DMS79 (cell line): ENCODE measurements at regions not wholly inside any gene's neighbourhood (a gene's known extent, or its start where the extent isn't known, plus 50 kb on each side); places are given as distances from the start of the nearest gene placed in this dataset.

Experiments used
- DNase-seq: peaks from one replicate; lab custom pipeline; 2025; lab: John Stamatoyannopoulos, UW

DNA sequence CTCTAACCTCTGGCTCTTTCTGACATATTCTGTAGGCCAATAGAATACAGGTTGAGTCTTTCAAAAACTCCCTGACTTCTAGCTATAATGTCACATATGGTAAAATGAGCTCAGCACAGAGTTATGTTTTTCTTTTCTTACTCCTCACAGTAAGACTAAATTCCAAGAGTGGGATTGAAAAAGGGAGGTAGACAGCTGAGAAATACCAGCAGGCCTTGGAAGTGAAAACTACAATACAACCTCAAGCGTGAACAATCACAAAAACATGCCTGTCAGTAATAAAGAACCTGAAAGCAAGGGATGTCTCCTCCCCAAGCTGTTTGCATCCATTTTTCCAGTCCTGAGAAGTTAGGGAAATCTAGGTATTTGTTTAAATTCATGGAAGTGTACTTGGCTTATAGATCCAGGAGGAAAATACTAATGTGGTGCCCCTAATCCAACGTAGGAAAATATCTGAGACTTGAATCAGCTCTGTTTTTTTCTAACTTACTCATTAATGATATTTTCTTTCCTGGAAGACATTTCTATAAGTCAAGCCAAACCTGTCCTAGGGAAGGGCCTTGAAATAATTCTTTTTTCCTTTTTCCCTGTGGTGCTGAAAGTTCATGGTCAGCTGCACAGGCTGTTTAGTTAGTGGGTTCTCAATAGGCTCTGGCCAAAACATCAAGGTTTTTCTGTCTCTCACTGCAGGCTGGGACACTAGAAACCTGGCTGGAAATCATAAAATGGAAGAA, 167.9 kb upstream of the SPATS2L start:
- DNase-seq = no peak

DNA sequence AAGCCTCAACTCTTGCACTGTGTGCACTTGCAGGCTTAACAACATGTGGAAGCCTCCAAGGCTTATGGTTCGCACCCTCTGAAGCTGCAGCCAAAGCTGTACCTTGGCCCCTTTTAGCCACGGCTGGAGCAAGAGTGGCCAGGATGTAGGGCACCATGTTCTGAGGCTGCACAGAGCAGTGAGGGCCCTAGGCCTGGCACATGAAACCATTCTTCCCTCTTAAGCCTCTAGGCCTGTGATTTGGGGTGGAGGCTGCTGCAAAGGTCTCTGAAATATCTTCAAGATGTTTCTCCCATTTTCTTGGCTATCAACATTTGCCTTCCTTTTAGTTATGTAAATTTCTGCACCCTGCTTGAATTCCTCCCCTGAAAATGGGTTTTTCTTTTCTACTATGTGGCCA, 161.9 kb upstream of the SPATS2L start:
- DNase-seq = no peak

DNA sequence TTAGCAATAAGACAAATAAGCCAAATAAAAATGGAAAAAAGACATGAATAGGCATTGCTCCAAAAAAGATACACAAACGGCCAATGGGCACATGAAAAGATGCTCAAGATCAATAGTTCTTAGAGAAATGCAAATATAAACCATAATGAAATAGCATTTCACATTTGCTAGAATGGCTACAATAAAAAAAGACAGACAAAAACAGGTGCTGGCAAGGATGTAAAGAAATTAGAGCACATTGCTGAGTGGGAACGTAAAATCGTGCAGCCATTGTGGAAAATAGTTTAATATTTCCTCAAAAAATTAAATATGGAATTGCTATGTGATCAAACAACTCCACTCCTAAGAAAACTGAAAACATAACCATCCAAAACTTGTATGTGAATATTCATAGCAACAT, 160.0 kb upstream of the SPATS2L start:
- no peak for DNase-seq

DNA sequence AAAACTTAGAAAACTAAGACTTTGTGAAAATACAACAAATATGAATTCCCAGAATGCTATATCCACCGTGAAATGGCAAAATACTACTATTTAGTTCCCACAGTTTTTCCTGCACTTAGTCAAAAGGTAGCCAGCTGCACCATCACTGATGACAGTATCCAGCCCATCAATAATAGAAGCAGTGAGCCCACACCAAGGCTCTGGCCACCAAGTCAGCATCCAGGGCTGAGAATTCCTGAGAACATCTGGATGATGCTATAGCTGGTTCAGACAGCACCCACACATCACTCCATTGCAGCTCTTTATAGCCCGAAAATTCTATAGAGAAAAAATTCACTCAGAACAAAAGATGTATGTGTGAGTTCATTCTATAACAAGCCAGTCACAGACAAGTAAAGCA, 159.1 kb upstream of the SPATS2L start:
- no peak for DNase-seq

DNA sequence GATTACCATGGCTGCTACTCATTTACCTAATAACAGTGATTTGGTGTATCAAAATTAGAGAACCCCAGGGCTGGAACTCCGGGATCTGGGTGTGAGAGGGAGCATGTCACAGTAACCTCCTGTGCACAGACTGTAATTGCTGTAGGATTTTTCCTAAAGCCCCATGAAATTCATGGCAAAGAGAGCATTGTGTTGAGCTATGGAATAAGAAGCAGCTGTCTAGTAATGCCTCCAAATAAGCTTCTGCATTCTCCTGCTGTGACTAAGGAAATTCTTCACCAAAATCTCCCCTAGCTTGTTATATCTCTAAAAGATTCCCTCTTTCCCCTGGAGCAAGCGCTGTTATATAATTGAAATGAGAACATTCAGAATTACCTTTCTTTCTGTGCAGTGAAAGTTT, 158.1 kb upstream of the SPATS2L start:
- no peak for DNase-seq

DNA sequence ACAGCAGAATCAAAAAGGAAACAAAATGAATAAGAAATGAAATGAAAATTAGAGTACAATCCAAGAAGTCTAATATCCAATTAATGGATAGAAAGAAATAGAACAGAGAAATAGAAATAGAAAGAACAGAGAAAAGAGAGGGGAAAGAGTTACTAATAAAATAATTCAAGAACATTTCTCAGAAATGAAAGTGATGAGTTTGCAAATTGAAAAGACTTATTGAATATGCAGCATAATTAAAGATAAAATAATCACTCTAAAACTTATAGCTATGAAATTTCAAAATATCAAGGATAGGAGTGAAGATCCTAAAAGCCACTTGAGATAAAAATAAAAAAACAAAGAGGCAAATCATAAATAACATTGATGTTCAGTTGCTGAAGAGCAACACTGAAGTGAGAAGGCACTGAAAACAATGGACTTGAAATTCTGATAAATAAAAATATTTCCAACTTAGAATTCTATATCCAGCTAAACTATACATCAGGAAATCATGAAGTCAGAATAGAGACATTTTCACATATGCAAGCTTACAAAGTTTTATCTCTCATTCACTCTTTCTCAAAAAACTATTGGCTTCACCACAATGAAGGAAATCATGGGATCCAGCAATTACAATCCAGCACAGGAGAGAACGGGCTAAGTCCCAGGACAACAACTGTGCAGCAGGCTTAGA, 155.9 kb upstream of the SPATS2L start:
- no peak for DNase-seq

DNA sequence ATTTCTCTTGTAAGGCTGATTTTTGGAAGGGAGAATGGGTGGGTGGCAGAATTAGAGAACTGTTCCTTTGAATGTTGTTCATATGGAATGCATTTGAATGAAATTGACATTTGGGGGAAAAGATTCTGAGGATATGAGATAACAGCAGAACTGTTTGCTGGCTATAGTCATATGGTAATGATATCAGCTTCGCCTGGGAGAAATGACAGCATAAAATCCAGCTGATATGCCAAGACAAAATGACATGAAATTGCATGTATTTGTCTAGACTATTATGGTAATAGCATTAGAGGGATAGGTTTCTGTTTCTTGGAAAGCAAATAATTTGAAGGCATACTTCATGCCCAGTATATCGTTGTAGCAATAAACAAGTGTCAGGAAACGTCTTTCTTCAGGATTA, 150.8 kb upstream of the SPATS2L start:
- DNase-seq = no peak

DNA sequence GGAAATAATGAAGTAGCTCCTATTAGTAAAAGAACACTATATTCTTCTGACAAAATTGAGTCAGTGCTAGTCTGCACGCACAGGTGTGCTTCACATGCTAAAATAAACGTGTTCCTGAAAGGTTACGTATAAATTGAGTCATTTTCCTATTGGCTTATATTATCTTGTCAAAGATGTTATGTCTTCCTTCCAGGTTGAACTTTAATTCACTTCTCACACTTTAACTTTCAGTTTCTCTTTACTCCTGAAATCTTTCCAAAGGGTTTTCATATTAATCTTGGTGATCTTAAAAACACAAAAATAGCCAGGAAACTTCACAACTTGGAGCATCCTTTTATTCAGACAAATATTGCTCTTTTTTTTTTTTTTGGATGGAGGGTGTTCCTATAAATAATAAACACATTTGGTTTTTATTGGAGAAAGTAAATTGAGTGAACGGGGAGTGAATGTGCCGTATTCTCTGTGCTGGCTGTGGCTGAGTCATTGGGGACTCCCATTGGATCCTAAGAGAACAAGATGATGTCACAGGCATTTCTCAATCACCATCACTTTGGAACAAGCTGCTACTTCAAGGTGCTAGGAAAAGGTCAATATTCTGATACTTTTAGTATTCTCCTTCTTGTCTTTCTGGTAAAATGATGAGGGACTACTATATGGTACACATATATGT, 150.2 kb upstream of the SPATS2L start:
- DNase-seq = no peak

DNA sequence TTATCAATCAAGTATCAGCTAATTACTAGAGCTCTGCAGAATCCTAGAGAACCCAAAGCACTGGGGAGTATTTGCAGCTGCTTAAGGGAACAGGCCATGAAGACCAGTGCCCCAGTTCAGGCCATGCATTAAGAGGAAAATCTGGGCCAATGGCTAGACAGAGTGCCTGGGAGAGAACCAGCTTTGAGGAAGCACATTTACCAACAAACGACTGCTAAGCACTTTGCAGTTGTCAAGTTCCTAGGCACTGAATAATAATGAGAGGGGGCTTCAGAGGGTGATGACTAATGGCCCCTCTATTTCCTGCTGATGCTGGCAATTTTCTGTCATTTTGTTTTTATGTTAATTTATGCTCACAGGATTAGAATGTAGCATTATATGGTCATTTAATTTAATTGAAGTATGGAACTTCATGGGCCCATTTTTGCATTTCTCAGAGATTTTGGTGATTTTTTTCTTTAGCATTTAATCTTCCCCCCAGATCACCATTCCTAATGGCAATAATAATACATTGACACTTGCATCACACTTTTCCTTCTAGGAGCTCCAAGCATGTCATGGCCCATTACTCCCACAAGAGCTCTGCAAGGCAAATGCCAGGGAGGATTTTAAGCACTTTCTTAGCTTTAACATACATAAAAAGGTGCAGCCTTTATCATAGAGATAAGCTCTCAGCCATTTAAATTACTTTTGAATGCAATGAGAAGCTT, 147.7 kb upstream of the SPATS2L start:
- peak; percentile 77 for DNase-seq

DNA sequence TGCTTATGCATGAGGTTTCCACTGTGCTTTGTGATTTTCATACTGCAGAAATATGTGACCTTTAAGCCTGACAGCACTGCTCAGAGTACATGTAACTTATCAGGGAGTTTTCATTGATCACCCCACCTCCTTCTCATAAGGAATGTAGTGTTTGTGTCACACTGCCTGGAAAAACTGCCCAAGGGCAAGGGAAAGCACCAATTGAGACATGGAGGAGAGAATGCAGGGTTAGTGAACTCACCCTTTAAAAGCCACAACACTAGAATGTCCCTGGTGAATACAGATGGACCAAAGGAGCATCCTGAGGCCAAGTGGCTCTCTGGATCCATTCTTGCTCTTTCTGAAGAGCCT, 147.2 kb upstream of the SPATS2L start:
- peak; percentile 86 for DNase-seq

DNA sequence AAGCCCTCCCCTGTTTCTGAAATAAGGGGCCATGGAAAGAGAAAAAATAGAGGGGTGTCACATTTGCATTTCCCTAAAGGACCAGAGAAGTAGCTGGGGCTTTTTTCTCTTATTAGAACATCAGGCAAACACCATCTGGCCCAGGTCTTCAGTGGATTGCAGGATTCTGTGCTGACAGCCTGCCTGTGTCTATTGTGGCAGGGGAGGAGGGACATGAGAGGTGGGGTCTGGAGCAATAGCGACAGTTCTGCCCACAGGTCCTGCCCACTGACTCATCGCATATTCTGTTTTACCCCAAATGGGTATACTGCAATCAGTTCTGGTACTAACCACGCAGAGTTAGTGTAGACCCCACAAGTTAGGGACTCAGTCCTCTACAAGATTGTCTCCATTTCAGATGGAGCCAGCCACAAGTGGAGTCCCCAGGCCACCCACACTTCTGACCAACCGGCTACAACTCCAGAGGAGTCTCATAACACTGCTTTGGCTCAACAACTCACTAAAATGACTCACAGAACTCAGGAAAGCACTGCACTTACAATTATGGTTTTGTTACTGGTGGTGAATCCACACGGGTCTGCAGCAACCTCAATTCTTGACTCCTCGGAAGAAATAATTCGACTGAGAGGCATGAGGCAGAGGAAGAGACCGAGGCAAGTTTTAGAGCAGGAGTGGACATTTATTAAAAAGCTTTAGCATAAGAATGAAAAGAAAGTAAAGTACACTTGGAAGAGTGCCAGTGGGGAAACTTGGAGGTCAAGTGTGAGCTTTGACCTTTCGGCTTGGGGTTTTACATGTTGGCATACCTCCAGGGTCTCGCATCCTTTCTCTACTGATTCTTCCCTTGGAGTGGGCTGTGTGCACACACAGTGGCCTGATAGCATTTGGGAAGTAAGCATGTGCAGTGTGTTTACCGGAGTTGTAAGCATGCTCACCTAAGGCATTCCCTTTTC, 146.4 kb upstream of the SPATS2L start:
- DNase-seq = no peak

DNA sequence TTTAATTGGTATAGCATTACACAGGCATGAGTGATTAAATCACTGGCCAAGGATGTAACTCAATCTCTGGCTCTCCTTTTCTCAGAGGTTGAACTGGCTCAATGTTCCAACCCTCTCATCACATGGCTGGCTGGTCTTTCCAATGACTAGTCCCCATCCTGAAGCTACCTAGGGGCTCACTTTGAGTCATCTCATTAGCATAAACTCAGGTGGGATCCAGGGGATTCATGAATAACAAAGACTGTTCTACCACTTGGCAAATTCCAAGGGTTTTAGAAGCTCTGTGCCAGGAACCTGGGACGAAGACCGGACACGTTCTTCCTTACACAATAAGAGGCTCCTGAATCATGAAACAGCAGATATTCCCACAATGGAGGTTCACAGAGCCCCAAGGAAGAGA, 145.0 kb upstream of the SPATS2L start:
- no peak for DNase-seq

DNA sequence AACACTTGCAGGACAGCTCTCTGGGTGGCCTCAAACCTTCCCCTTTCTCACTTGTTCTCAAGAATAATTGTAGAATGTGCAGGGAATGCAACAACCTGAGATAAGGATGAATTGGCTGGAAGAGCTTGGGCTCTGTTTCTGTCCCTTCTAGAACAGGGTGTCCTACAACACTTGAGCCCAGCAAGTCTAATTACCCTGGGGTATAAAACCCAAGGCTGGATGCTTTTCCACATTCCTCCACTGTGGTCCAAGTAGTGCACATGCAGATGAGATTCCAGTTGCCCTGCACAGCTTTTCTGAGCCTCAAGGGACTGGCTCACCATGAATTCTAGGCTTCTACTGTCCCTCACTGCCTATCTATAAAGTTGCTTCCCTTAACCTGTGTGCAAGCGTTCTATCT, 140.8 kb upstream of the SPATS2L start:
- DNase-seq = no peak

DNA sequence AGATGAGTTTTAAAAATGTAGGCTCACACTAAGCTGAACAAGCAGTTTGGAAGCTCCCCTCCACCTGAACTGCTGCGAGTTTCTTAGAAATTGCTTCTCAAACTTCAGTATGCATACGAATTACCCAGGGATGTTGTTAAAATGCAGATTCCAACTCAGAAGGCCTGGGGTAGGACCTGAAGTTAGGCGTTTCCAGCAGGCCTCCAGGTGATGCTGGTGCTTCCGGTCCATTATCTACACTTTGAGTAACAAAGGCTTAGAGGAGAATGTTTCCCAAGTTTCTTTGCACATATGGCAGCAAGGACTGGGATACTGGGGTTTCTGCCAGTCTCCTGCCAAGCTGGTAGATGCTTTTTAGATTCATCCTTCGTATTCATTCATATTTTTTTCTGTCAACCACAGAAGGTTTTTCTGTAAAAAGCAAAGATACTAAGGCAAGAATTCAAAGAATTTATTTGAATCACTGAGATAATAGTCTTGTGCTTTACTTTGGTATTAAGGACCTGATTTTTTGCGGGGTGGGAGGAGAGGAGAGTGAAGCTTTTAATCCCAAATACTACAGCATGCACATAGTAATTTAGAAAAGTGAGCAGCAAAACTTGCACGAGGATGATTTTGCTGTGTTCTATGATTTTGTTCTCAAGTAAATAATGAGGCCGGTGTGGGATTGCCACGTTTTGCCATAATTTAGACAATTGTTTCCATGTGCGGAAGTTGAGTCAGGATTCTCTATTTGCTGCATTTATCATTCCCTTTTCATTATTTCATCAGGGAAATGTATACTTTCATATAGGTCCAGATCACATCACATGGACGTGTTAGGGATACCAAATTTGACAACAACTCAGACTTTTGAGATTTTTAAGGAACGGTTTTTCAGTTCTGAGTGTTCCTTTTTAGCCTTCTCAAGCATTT, 137.6 kb upstream of the SPATS2L start:
- no peak for DNase-seq

DNA sequence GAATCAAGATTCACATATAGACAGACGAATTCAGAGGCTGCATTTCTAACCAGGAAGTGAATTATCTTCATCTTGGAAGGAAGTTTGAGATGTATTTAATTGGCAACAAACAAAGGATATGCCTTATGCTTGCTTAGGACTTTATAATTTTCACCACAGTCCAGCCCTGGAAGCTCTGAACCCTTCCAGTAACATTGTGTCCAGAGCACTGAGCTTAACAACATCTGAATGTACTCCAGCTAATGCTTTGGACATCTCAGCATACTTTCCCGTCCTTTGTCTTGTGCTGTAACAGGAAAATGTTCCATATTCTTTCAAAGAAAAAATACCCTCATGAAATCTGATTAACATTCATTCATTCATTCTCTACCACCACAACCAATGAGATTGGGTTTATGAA, 136.3 kb upstream of the SPATS2L start:
- no peak for DNase-seq

DNA sequence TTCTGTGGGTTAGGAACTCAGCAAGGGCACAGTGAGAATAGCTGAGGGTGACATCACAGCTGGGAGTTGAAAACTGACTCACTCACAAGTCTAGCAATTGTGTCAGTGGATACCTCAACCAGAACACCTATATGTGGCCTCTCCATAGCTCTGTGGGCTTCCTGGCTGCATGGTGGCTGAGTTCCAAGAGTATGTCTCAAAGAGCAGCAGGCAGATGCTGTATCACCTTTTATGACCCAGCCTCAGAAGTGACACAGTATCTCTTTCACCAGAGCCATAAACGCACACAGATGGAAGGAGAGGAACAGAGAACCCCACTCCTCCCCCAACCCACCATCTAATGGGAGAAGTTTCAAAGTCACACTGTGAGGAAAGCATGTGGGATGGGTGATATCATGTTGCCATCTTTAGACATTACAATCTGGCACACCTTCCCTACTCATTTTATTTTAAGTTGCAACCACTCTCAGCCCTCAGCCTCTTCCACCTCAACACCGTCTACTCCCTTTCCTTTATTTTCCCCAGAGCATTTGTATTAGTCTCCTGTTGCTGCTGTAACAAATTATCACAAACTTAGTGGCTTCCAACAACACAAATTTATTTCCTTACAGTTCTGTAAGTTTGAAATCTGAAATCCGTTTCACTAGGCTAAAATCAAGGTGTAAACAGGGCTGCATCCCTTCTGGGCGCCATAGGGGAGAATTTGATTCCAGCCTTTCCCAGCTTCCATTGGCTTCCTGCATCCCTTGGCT, 134.6 kb upstream of the SPATS2L start:
- no peak for DNase-seq

DNA sequence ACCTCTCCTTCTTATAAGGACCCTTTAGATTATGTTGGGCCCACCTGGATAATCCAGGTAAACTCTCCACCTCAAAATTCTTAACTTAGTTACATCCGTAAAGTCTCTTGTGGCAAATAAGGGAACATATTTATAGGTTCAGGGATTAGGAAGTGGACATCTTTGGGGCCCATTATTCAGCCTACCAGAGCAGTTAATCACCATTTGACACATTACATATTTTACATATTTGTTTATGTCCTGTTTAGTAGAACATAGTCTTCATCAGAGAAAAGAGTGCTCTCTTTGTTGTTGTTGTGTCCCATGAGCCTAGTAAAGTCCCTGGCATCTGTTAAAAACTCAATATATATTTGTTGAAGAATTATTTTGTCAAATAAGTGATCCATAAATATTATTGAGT, 134.0 kb upstream of the SPATS2L start:
- DNase-seq = no peak

DNA sequence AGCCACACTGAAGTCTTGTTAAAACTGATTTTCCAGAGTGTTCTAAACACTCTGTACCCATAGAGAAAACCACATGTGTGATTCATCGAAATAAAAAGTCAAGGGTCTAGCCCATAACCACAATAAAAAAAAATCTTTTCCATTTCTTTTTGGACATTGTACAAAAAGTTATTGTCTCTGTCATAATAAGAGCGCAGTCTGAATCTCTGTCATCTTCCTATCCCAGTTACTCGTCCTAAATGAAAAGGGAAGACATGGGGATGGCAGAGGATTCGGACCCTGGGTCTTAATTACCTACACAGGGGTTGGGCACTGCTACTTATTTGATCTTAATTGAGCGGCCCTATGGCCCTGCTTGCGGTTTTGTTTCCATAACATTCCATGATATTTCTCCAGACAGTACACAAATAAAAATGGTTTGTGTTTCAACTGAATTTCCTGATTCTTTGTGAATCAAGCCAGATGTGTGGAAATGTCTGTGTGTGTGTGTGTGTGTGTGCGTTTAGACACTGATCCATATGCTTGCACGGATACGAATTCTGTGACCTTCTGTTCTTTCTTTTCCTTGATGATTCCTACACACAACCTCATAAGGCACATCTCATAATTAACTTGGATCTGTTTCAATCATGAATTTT, 133.4 kb upstream of the SPATS2L start:
- no peak for DNase-seq

DNA sequence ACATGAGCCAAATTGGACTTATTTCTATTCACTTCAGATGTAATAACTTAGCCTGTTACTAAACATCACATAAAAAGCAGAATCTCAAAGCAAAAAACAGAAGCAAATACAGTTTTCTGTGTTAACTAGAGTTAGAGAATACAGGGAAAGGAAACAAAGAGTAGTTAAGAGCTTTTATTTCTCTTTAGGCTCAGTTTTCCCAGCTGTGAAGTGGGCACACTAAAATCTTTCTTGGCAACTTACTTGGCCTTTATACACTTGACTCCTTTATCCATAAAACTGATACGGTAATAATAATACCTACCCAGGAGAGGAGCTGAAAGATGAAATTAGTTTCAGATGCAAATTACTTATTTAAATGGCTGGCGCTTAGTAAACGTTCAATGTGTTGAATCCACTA, 132.8 kb upstream of the SPATS2L start:
- DNase-seq = no peak
